ENCODE measurements at regions not wholly inside any gene's neighbourhood (a gene's known extent, or its start where the extent isn't known, plus 50 kb on each side); places are given as distances from the start of the nearest gene placed in this dataset.

GRCh38 chr3:88444251-88444650, 294.5 kb downstream of the C3orf38 start:
- Mint-ChIP-seq H3K27me3 (ENCODE audit: low read depth) (no peaks in the 10 kb centered on the region), H3K4me3 (no peak overlapping the region), H3K9me3 (no peaks in the 10 kb centered on the region), H3K36me3 (no peaks in the 10 kb centered on the region), H3K27ac (no peak overlapping the region), H3K4me1 (peaks cover 15% of the 10 kb centered on the region)
- ATAC-seq (no peak), DNase-seq (ENCODE audit: low spot score) (no peak)
- ChIA-PET CTCF (no interaction called here), POLR2A (no interaction called here)
- TF ChIP-seq ZNF423 (CRISPR knock-in tag; IDR thresholded peaks at IDR 0.05): no peak
- no peak for TF ChIP-seq FOXP1 (CRISPR knock-in tag; IDR thresholded peaks at IDR 0.05; ENCODE audit: borderline replicate concordance)
- no peak for TF ChIP-seq FOXP4 (CRISPR knock-in tag; IDR thresholded peaks at IDR 0.05)
- TF ChIP-seq ZNF263 (CRISPR knock-in tag; IDR thresholded peaks at IDR 0.05; ENCODE audit: low read depth): no peak
- TF ChIP-seq PRRX2 (CRISPR knock-in tag; IDR thresholded peaks at IDR 0.05): no peak
- no peak for TF ChIP-seq ATF6 (CRISPR knock-in tag; IDR thresholded peaks at IDR 0.05)
- no peak for TF ChIP-seq ZNF416 (CRISPR knock-in tag; IDR thresholded peaks at IDR 0.05)
- no peak for TF ChIP-seq ELF4 (CRISPR knock-in tag; IDR thresholded peaks at IDR 0.05; ENCODE audit: low read depth)
- TF ChIP-seq ATF2 (CRISPR knock-in tag; IDR thresholded peaks at IDR 0.05; ENCODE audit: borderline replicate concordance, low read depth): no peak
- no peak for TF ChIP-seq CREM (CRISPR knock-in tag; IDR thresholded peaks at IDR 0.05)
- TF ChIP-seq OVOL2 (CRISPR knock-in tag; IDR thresholded peaks at IDR 0.05; ENCODE audit: borderline replicate concordance): no peak
- no peak for TF ChIP-seq JUN (CRISPR knock-in tag; IDR thresholded peaks at IDR 0.05)
- TF ChIP-seq ZNF512 (CRISPR knock-in tag; IDR thresholded peaks at IDR 0.05; ENCODE audit: borderline replicate concordance): no peak

- Mint-ChIP-seq H3K27me3 (ENCODE audit: low read depth) (no peaks in the 10 kb centered on the region), H3K36me3 (no peaks in the 10 kb centered on the region), H3K4me1 (no peaks in the 10 kb centered on the region), H3K4me3 (no peak overlapping the region), H3K27ac (no peak overlapping the region), H3K9me3 (peaks cover 5% of the 10 kb centered on the region; the same call in 1 of the 2 replicates)
- DNase-seq (ENCODE audit: low spot score) (no peak), ATAC-seq (no peak)
- CTCF ChIA-PET: no interaction called here
- POLR2A ChIA-PET: no interaction called here
- TF ChIP-seq ZNF138 (CRISPR knock-in tag; conservative IDR thresholded peaks at IDR 0.05) (no peak), MXD4 (CRISPR knock-in tag; IDR thresholded peaks at IDR 0.05; ENCODE audit: borderline replicate concordance) (no peak), GABPB1 (CRISPR knock-in tag; IDR thresholded peaks at IDR 0.05) (no peak), ZBTB21 (CRISPR knock-in tag; IDR thresholded peaks at IDR 0.05; ENCODE audit: borderline replicate concordance) (no peak), SMAD4 (CRISPR knock-in tag; IDR thresholded peaks at IDR 0.05) (no peak), ARID4B (CRISPR knock-in tag; IDR thresholded peaks at IDR 0.05; ENCODE audit: borderline replicate concordance) (no peak), FOXJ3 (CRISPR knock-in tag; IDR thresholded peaks at IDR 0.05; ENCODE audit: borderline replicate concordance) (no peak), ATF6 (CRISPR knock-in tag; IDR thresholded peaks at IDR 0.05) (no peak), ZBTB43 (CRISPR knock-in tag; IDR thresholded peaks at IDR 0.05) (no peak)
Measured at GRCh38 chr3:88452228-88452627, 302.5 kb downstream of the C3orf38 start.

All from WTC11 (cell line).